ENCODE measurements at regions not wholly inside any gene's neighbourhood (a gene's known extent, or its start where the extent isn't known, plus 50 kb on each side); places are given as distances from the start of the nearest gene placed in this dataset.
"Not testable (repeated sequence)": the region's sequence is repeated elsewhere in the genome, so short reads cannot be mapped to it uniquely, and the experiment has no call there.

- DNase-seq (ENCODE audit: low read depth in 4 of 4, low spot score in 3 of 4): no peak
These were observed 714.6 kb downstream of the SEMA5A start for GRCh38 chr5:8831251-8831650.

DNA sequence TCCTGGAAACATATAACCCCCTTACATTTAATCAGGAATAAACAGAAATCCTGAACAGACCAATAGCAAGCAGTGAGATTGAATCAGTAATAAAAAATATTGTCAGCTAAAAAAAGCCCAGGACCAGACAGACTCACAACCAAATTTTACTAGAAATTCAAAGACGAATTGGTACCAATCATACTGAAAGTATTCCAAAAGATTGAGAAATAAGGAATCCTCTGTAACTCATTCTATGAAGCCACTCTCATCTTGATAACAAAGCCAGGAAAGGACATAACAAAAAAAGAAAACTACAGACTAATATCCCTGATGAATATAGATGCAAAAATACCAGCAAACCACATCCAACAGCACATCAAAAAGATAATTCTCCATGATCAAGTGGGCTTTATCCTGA is 714.0 kb downstream of the SEMA5A start:
- DNase-seq (ENCODE audit: low read depth in 4 of 4, low spot score in 3 of 4): no peak

DNA sequence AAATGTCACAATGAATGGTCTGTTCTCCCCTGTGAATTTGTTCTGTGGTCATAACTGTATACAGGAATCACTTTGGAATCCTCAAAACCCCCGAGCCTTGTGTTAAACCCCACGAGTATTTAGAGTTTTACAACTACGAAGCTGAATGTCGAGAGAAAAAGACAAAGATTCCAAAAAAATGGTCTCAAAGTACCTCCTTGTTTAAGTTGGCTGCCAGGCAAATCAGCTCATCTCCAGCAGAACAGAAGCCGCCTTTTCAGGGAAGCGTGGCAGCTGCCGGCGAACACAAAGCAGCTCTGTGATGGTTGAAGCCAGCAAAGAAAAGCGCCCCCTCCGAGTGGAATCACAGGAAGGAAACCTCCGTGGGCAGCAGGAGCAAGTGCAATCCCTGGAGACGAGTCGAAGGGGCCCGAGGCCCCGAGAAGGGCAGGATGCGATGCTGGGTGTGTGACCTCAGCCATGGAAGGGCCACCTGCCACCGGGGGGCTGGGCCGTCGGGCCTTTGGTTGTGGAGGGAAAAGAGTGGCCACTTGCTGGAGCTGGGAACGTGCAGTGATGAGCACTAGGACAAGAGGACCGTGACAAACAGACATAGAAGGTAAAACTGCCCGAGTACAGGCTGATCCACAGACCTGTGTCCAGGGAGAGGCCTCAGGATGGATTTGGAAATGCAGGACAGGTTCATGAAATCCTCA is 706.4 kb downstream of the SEMA5A start:
- DNase-seq (ENCODE audit: low read depth in 4 of 4, low spot score in 3 of 4): no peak

- DNase-seq (ENCODE audit: low read depth in 4 of 4, low spot score in 3 of 4): no peak
These were observed 705.6 kb downstream of the SEMA5A start for GRCh38 chr5:8840237-8840636.

DNA sequence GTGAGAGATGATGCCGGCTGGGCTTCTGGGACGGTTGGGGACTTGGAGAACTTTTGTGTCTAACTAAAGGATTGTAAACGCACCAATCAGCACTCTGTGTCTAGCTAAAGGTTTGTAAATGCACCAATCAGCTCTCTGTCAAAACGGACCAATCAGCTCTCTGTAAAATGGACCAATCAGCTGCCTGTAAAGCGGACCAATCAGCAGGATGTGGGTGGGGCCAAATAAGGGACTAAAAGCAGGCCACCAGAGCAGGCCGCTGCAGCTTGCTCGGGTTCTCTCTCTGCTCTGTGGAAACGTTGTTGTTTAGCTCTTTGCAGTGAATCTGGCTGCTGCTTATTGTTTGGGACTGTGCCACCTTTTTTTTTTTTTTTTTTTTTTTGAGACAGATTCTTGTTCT is 705.1 kb downstream of the SEMA5A start:
- not testable (repeated sequence) for DNase-seq (ENCODE audit: low read depth in 4 of 4, low spot score in 3 of 4)

- DNase-seq (ENCODE audit: low read depth in 4 of 4, low spot score in 3 of 4): no peak
These were observed 702.8 kb downstream of the SEMA5A start for GRCh38 chr5:8842971-8843551.

DNA sequence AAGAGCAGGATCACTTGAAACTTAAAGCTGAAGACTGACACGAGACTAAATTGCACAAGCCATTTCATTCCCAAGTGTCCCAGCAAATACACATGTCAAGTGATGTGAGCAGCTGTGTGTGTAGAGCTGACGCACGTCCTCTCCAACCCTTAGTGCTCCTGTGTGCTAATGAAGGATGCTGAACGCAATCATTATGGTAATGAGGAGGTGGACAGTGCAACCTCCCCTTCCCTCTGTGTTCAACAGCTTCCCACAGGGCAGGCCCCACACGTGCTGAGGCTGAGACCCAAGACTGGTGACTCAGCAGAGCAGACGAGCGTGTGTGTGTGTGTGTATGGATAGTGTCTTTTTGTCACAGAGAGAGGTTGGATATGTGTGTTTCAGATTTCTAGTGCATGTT is 702.1 kb downstream of the SEMA5A start:
- DNase-seq (ENCODE audit: low read depth in 4 of 4, low spot score in 3 of 4): no peak

GRCh38 chr5:8844206-8844605 is 701.7 kb downstream of the SEMA5A start:
- DNase-seq (ENCODE audit: low read depth in 4 of 4, low spot score in 3 of 4): no peak

GRCh38 chr5:8844847-8845246 is 701.0 kb downstream of the SEMA5A start:
- DNase-seq (ENCODE audit: low read depth in 4 of 4, low spot score in 3 of 4): no peak

- DNase-seq (ENCODE audit: low read depth in 4 of 4, low spot score in 3 of 4): no peak
These were observed 700.6 kb downstream of the SEMA5A start for GRCh38 chr5:8845296-8845695.

- DNase-seq (ENCODE audit: low read depth in 4 of 4, low spot score in 3 of 4): no peak
These were observed 697.5 kb downstream of the SEMA5A start for GRCh38 chr5:8848366-8848765.

- no peak for DNase-seq (ENCODE audit: low read depth in 4 of 4, low spot score in 3 of 4)
These were observed 696.8 kb downstream of the SEMA5A start for GRCh38 chr5:8848997-8849594.

GRCh38 chr5:8851101-8851500 is 694.8 kb downstream of the SEMA5A start:
- DNase-seq (ENCODE audit: low read depth in 4 of 4, low spot score in 3 of 4): no peak

DNA sequence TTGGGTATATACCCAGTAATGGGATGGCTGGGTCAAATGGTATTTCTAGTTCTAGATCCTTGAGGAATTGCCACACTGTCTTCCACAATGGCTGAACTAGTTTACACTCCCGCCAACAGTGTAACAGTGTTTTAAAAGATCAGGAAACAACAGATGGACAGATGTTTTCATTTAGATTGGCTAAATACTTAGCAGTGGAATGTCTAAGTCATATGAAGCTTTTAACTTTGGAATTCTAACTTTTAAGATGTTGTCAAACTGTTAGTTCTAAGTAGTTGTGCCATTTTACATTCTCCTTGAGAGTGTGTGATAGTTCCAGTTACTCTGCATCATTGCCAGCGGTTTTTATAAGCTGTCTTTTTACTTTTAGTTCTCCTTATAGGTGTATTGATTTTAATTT is 688.8 kb downstream of the SEMA5A start:
- DNase-seq (ENCODE audit: low read depth in 4 of 4, low spot score in 3 of 4): no peak

DNA sequence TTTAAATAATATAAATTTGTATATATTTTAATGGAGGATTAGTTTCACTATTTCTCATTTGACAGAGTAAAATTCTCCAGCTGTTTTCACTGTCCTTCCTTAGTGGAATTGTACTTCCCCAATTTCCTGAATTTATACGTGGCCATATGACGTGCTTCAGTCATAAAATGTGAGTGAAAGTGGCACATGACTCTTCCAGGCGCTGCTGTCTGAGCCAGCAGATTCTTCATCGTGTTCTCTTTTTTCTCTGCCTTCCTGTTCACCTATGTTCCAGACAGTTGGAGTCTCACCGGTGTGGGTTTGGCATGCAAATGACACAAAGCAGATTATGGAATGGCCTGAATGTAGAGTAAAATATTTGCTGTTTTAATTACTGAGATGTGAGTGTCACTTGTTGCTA is 684.1 kb downstream of the SEMA5A start:
- no peak for DNase-seq (ENCODE audit: low read depth in 4 of 4, low spot score in 3 of 4)

DNA sequence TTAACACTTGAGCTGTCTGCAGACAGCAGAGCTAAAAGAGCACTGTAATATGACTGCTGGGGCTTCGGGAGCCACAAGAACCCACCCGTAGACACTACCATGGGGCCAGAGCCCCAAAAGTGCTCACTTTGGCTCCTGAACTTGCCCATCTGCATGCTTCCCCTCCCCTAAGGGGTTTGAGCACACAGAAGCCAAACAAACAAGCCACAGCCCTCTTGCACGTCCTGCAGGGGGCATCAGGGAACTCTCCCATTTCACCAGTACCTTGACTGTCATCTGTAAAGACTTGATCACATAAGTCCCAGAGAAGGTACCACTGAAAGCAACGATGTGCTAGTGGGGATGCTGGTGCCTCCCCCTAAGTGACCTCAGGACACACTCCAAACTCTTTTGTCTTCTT is 681.8 kb downstream of the SEMA5A start:
- DNase-seq (ENCODE audit: low read depth in 4 of 4, low spot score in 3 of 4): no peak

DNA sequence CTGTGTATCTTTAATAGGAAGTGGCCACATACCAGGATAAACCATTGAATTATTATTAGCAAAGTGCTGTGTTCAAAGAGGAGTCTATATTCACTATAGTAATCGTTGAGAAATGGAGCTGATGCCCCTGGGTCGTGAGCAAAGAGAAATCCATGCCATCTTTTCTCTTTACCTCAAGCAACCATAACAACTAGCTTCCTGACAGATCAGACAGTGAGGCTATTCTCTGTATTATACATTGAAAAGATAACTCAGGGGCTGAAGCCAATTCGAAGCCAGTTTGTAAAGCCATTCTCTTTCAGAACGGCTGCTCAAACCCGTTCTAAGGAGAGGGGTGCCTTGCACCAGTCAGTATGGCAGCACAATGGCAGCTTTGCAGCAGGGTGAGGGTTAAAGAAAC is 680.6 kb downstream of the SEMA5A start:
- DNase-seq (ENCODE audit: low read depth in 4 of 4, low spot score in 3 of 4): no peak

- no peak for DNase-seq (ENCODE audit: low read depth in 4 of 4, low spot score in 3 of 4)
These were observed 680.0 kb downstream of the SEMA5A start for GRCh38 chr5:8865686-8866374.

DNA sequence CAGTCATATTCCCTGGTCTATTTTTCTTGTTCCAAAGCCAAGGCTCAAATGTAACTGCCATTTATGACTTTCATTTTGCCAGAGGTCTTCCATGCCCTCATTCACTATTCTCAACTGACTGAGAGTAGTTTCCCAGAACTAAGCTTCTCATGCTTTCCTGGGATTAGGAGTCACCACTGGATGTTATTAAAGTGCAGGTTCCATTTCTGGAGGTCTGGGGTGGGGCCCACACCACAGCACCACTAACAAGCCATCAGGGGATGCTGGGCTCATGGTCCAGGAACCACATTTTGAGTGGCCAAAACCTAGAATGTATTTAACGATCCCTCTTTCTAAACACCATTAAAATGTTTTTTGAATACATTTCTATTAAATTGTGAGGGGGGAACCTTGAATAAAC is 677.6 kb downstream of the SEMA5A start:
- DNase-seq (ENCODE audit: low read depth in 4 of 4, low spot score in 3 of 4): no peak

GRCh38 chr5:8869932-8870331 is 675.9 kb downstream of the SEMA5A start:
- no peak for DNase-seq (ENCODE audit: low read depth in 4 of 4, low spot score in 3 of 4)

DNA sequence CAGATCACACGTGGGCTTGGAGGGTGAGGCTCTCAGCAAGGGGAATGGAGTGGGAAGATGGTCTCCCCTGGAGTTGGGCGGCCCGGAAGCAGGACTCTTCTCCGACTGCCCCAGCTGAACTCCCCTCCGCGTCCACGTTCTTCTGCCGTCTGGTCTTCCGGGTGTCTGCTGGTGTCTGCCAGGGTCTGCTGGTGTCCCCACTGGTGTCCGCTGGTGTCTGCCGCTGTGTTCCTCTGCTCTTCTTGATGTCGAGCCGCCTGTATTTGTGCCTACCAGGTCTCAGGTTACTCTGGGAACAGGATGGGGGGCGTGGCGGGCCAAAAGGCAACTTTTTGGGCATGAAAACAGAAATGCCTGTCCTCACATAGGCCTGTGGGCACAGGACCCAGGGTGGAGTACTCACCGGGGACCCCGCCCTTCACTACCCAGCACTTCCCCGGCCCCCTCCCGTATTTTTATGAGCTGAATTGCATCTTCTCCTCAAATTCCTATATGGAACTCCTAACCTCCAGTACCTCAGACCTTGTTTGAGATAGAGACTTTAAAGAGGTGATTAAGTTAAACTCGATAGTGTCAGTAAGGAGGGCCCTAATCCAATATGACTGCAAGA is 675.4 kb downstream of the SEMA5A start:
- DNase-seq (ENCODE audit: low read depth in 4 of 4, low spot score in 3 of 4): no peak
